ENCODE measurements at regions not wholly inside any gene's neighbourhood (a gene's known extent, or its start where the extent isn't known, plus 50 kb on each side); places are given as distances from the start of the nearest gene placed in this dataset.

- no peak for DNase-seq (ENCODE audit: low read depth)
- TF ChIP-seq CTCF (conservative IDR thresholded peaks at IDR 0.05; ENCODE audit: low read length), result no peak
- no peak overlapping the region for H3K4me3 ChIP-seq (ENCODE audit: low read length)
These were observed 375.5 kb downstream of the UTRN start for GRCh38 chr6:144660561-144661115.

GRCh38 chr6:144661116-144661806 is 376.1 kb downstream of the UTRN start:
- H3K4me3 ChIP-seq (ENCODE audit: low read length), result no peak overlapping the region
- no peak for TF ChIP-seq CTCF (conservative IDR thresholded peaks at IDR 0.05; ENCODE audit: low read length)
- peak; percentile 66 for DNase-seq (ENCODE audit: low read depth)

- DNase-seq (ENCODE audit: low read depth), result peak; percentile 59
- TF ChIP-seq CTCF (conservative IDR thresholded peaks at IDR 0.05; ENCODE audit: low read length), result no peak
- H3K4me3 ChIP-seq (ENCODE audit: low read length), result no peak overlapping the region
These were observed 377.8 kb downstream of the UTRN start for GRCh38 chr6:144662812-144663365.

- H3K4me3 ChIP-seq (ENCODE audit: low read length), result no peak overlapping the region
- no peak for TF ChIP-seq CTCF (conservative IDR thresholded peaks at IDR 0.05; ENCODE audit: low read length)
- DNase-seq (ENCODE audit: low read depth), result no peak
These were observed 379.1 kb downstream of the UTRN start for GRCh38 chr6:144664281-144664680.

GRCh38 chr6:144664947-144665346 is 379.8 kb downstream of the UTRN start:
- H3K4me3 ChIP-seq (ENCODE audit: low read length), result no peak overlapping the region
- no peak for DNase-seq (ENCODE audit: low read depth)
- TF ChIP-seq CTCF (conservative IDR thresholded peaks at IDR 0.05; ENCODE audit: low read length), result no peak

GRCh38 chr6:144665932-144666450 is 380.9 kb downstream of the UTRN start:
- no peak for DNase-seq (ENCODE audit: low read depth)
- no peak for TF ChIP-seq CTCF (conservative IDR thresholded peaks at IDR 0.05; ENCODE audit: low read length)
- H3K4me3 ChIP-seq (ENCODE audit: low read length), result no peak overlapping the region

- DNase-seq (ENCODE audit: low read depth), result no peak
- TF ChIP-seq CTCF (conservative IDR thresholded peaks at IDR 0.05; ENCODE audit: low read length), result no peak
These were observed 381.6 kb downstream of the UTRN start for GRCh38 chr6:144666781-144667180.

More at GRCh38 chr6:144666781-144667180, 381.6 kb downstream of the UTRN start:
- no peak overlapping the region for H3K4me3 ChIP-seq (ENCODE audit: low read length)

Data from AG10803 (cell line).